T-helper 2 cell treated with Interferon-gamma antibody and Interleukin-4, amounts not matched to agents 5 μg/mL and 100 μg/mL, for 36 hours (primary cell): ENCODE measurements at regions not wholly inside any gene's neighbourhood (a gene's known extent, or its start where the extent isn't known, plus 50 kb on each side); places are given as distances from the start of the nearest gene placed in this dataset.

Experiments used
- DNase-seq: peaks from one replicate; pipeline ENCODE4 v3.0.0; 2021; ENCODE audit warnings: low spot score
- H3K27ac Mint-ChIP-seq: one replicate; pipeline ENCODE4 v1.8.0; 2021; ENCODE audit warnings: mild to moderate bottlenecking, mixed read lengths
- H3K27me3 Mint-ChIP-seq: one replicate; pipeline ENCODE4 v1.8.0; 2021; ENCODE audit warnings: low read depth, mixed read lengths
- H3K36me3 Mint-ChIP-seq: one replicate; pipeline ENCODE4 v1.8.0; 2021; ENCODE audit warnings: low read depth, mixed read lengths
- H3K4me1 Mint-ChIP-seq: one replicate; pipeline ENCODE4 v1.8.0; 2021; ENCODE audit warnings: low read depth, mixed read lengths
- H3K4me3 Mint-ChIP-seq: one replicate; pipeline ENCODE4 v1.8.0; 2022; ENCODE audit warnings: mild to moderate bottlenecking, moderate library complexity, mixed read lengths
- H3K9me3 Mint-ChIP-seq: one replicate; pipeline ENCODE4 v1.8.0; 2021; ENCODE audit warnings: mixed read lengths

DNA sequence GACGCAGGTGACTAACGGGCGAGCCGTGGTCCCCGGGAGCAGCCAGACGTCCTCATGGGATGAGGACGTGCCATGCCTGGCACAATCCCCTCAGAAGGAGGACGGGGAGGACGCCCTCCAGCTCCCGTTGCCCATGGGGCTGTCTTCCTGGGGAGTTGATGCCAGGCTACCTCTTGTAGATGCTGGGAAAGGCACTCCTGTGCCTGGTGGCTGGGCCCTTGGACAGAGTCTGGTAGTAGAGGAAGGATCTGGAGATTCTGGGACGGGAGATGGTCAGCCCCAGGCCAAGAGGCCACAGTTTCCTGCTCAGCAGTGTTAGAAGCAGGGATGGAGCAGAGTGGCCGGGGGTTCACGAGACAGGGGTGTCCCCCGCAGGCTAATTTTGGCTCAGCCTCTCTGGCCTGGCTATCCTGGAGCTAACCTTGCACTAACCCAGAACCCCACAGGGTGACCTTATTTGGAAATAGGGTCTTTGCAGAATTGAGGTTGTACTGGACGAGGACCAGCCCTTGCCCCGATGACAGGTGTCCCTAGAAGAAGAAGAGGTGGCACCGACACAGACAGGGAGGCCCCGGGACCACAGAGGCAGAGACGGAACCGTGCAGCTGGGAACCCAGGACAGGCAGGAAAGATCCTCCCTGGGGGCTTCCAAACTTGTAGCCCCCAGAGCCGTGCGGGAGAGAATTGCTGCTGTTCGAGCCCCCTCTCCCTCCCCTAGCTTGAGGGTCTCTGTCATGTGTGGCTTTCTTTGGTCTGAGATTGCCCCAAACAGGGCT, 50.1 kb upstream of the ADRA2C start:
- no peak for DNase-seq
- Mint-ChIP-seq H3K4me1 (no peaks in the 10 kb centered on the region), H3K27me3 (no peaks in the 10 kb centered on the region), H3K27ac (no peak overlapping the region), H3K4me3 (no peak overlapping the region), H3K9me3 (peaks cover 12% of the 10 kb centered on the region), H3K36me3 (no peaks in the 10 kb centered on the region)

DNA sequence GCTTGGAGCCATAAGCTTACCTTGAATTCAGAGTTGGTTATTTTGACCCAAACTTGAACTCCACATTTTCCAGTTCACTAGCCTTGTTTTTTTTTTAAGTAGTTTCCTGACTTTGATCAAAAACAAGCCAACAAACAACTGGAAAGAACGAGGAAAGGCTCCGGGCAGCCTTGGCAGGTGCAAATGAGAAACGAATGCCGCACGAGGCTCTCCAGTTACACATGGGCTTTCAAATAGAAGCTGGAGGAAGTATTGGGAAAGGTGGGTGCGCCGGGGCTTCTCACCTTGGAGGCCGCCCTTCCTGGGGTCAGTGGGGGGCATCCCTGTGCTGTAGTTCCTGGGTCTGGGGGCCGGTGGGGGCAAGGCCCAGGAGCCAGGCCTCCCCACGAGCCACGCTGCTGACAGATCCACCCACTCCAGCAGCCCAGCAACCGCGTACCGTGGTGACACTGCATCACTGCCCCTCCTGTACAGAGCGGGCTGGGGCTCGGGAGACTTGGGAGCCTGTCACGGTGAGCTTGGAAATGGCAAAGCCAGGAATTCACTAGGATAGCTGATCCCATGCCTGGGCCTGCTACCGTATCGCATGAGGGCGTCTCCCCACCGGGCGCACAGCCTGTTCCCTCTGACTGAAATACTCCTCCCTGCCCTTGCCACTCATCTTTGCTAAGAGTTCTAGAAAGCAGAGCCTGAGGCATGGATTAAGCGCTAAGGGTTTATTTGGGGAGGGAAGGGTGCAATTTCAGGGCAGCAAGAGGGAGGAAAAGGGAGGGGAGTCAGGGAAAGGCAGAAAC, 50.9 kb upstream of the ADRA2C start:
- Mint-ChIP-seq H3K27ac (no peak overlapping the region), H3K4me1 (no peaks in the 10 kb centered on the region), H3K27me3 (no peaks in the 10 kb centered on the region), H3K4me3 (no peak overlapping the region), H3K36me3 (no peaks in the 10 kb centered on the region), H3K9me3 (peaks cover 12% of the 10 kb centered on the region)
- DNase-seq, result no peak

DNA sequence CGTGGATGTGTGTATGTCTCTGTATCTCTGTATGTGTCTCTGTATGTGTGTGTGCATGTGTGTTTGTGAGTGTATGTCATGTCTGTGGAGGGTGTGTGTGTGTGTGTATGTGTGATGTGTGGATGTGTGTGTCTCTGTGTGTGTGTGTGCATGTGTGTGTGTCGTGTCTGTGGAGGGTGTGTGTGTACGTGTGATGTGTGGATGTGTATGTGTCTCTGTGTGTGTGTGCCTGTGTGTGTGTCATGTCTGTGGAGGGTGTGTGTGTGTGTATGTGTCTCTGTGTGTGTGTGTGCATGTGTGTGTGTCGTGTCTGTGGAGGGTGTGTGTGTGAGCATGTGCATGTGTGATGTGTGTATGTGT, 51.6 kb upstream of the ADRA2C start:
- Mint-ChIP-seq H3K36me3 (no peaks in the 10 kb centered on the region), H3K27ac (no peak overlapping the region), H3K4me1 (no peaks in the 10 kb centered on the region), H3K9me3 (peaks cover 12% of the 10 kb centered on the region), H3K27me3 (no peaks in the 10 kb centered on the region), H3K4me3 (no peak overlapping the region)
- no peak for DNase-seq

DNA sequence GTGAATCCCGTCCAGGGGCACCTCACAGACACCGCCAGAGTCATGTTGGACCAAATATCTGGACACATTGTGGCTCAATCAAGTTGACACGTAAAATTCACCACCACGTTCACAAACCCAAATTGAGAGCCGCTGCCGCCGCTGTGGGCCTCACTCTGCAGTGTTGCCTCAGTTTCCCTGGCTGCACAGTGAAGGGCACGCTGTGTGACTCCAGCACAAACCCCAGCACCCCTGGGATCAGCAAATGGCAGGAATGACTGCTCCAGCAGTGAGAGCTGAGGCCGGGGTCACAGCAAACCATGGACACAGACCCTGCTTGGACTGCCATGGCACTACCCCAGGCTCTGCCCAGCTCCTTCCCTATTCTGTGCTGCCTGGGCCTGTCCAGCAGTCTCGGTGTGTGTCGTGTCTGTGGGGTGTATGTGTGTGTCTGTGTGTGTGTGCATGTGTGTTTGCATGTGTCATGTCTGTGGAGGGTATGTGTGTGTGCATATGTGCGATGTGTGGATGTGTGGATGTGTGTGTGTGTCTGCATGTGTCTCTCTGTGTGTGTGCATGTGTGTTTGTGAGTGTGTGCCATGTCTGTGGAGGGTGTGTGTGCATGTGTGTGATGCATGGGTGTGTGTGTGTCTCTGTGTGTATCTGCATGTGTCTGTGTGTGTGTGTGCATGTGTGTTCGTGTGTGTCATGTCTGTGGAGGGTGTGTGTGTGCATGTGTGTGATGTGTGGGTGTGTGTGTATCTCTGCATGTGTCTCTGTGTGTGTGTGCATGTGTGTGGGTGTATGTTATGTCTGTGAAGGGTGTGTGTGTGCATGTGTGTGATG, 52.2 kb upstream of the ADRA2C start:
- Mint-ChIP-seq H3K9me3 (peaks cover 10% of the 10 kb centered on the region), H3K4me3 (no peak overlapping the region), H3K4me1 (no peaks in the 10 kb centered on the region), H3K27me3 (no peaks in the 10 kb centered on the region), H3K27ac (no peak overlapping the region), H3K36me3 (no peaks in the 10 kb centered on the region)
- DNase-seq, result no peak

DNA sequence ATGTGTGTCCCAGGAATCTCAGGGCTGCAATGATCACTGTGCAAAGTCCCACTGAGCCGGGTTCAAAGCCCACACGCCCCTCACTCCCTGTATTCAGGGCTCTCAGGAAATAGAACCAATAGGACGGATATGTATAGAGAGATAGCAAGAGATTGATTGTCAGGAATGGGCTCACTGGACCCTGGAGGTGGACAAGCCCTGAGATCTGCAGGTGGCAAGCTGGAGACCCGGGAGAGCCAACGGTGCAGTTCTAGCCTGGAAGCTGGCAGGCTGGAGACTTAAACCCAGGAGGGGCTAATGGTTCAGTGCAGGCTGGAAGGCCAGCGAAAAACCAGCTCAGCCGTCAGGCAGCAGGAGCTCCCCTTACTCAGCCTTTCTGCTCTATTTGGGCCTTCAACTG, 52.8 kb upstream of the ADRA2C start:
- Mint-ChIP-seq H3K36me3 (no peaks in the 10 kb centered on the region), H3K4me3 (no peak overlapping the region), H3K27me3 (no peaks in the 10 kb centered on the region), H3K4me1 (no peaks in the 10 kb centered on the region), H3K27ac (no peak overlapping the region), H3K9me3 (peaks cover 6% of the 10 kb centered on the region)
- DNase-seq, result no peak

DNA sequence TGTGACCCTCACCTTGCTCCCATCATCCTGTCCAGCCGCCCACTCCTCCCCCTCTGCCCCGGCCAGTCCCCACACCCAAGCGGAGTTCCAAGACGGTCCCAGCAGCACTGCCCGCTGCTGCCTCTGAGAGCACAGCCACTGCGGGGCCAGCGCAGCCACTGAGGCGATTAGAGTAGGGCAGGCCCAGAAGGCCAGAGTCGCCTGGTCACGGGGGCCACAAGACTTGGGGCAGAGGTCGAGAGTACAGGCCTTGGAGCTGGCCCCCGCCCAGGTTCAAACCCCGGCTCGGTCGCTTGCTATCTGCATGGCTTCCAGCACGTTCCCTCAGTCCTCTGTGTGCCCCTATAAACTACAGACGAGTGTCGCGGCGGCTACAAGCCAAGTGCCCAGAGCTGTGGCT, 53.2 kb upstream of the ADRA2C start:
- H3K4me3 Mint-ChIP-seq, result no peak overlapping the region
- H3K36me3 Mint-ChIP-seq, result no peaks in the 10 kb centered on the region
- H3K27me3 Mint-ChIP-seq, result no peaks in the 10 kb centered on the region
- no peak for DNase-seq
- peaks cover 3% of the 10 kb centered on the region for H3K9me3 Mint-ChIP-seq
- H3K4me1 Mint-ChIP-seq, result no peaks in the 10 kb centered on the region
- H3K27ac Mint-ChIP-seq, result no peak overlapping the region

DNA sequence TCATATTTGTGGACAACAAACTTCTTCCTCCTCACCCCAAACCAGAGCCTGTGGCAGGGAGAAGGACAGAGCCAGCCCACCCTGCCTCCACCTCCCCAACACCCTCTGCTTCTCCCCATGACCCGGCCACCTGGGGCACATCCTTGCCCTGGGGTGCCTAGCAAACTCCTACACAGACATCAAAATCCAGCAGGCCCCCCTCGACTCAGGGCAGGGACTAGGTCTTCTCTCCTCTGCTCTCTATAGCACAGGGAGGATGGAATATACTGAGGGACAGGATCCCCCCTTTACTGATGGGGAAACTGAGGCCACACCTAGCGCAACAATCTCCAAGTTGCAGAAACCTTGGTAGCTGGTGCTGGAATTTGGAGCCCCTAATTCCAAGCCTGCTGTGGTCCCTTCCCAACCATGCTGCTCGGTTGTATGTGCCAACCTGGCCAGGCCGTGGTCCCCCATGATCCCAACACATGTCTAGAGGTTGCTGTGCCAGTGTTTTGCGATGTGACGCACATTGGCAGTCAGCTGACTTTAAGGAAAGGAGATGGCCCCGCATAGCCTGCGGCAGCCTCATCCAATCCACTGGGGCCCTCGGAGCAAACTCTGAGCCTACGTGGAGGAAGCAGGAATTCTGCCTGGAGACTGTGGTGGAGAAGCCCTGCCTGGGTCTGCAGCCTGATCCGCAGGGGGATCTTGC, 53.9 kb upstream of the ADRA2C start:
- no peaks in the 10 kb centered on the region for H3K9me3 Mint-ChIP-seq
- no peaks in the 10 kb centered on the region for H3K36me3 Mint-ChIP-seq
- H3K27me3 Mint-ChIP-seq, result no peaks in the 10 kb centered on the region
- no peaks in the 10 kb centered on the region for H3K4me1 Mint-ChIP-seq
- no peak overlapping the region for H3K4me3 Mint-ChIP-seq
- H3K27ac Mint-ChIP-seq, result no peak overlapping the region
- DNase-seq, result no peak

DNA sequence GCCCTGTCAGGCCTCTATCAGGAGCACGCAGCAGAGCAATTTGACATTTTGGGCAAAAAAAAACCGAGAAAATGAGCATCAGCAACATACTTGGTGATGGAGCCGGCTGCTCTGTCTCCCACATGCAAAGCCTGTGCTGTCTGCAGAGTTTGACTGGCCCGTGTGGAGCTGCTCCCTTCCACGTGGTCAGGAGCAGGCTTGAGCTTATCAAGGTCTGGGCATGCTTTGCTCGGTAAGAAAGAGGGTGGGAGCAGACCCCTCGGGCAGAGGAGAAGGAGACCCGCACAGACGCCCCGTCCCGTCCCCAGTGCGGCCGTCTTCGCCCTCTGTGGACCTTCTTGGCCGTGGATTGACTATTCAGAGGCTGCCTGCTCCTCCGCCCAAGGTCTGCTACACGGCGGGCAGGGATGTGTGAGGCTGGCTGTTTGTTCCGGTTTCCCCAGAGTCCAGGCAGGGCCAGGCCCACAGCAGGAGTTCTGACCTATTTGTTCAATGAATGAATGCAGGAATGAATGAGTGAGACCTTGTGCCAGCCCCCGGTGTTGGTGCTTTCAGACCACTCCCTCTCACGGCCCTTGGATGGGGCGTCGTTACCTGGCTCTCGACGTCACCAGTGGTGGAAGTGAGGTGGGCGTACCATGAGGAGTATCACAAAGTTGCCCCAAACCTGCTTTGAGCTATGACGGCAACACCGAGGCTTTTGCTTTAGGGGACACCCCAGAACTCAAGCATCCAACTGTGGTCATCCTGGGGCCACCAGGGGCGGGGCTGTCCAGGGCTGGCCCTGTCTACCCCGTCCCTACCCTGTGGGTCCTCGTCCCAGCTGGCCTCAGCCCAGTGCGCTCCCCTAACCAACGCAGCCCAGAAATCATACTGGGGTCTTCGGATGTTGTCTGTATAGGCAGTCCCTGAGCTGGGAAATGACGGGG, 54.7 kb upstream of the ADRA2C start:
- H3K9me3 Mint-ChIP-seq, result no peaks in the 10 kb centered on the region
- no peak overlapping the region for H3K4me3 Mint-ChIP-seq
- no peak for DNase-seq
- no peak overlapping the region for H3K27ac Mint-ChIP-seq
- no peaks in the 10 kb centered on the region for H3K36me3 Mint-ChIP-seq
- H3K4me1 Mint-ChIP-seq, result no peaks in the 10 kb centered on the region
- no peaks in the 10 kb centered on the region for H3K27me3 Mint-ChIP-seq

DNA sequence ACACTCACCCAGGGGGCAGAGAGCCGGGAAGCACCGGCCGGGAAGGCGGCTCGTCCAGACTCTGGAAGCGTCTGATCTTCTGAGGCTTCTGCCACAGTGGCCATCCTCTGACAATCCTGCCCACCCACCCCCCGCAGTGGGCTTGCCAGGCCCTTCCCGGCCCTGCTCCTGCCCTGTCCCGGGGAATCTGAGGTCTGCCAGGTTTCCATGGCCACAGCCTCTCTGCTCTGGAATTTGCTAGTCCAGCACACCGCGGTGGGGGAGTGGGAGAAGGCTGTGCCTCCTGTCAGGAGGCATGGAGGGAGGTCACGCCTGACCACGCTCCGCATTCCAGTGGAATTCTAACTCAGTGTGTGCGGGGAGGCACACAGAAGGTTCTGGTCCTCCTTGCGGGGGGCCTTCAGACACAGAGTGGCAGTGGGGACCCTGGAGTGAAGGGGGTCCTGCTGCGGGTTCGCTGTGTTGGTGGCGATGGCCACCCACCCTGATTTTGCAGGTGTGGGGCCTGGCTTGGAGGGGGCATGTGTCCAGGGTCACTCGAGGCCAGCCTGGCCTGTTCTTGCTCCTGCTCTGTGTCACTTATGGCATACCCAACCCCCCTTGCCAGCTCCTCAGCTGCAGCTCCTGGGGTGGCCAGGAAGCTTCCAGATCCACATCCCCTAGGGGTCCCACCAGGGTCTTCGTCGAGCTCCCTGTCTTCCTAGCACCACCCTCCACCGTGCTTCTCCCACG, 55.6 kb upstream of the ADRA2C start:
- no peak overlapping the region for H3K4me3 Mint-ChIP-seq
- H3K27ac Mint-ChIP-seq, result no peak overlapping the region
- no peaks in the 10 kb centered on the region for H3K27me3 Mint-ChIP-seq
- no peaks in the 10 kb centered on the region for H3K4me1 Mint-ChIP-seq
- H3K36me3 Mint-ChIP-seq, result no peaks in the 10 kb centered on the region
- H3K9me3 Mint-ChIP-seq, result no peaks in the 10 kb centered on the region
- no peak for DNase-seq

DNA sequence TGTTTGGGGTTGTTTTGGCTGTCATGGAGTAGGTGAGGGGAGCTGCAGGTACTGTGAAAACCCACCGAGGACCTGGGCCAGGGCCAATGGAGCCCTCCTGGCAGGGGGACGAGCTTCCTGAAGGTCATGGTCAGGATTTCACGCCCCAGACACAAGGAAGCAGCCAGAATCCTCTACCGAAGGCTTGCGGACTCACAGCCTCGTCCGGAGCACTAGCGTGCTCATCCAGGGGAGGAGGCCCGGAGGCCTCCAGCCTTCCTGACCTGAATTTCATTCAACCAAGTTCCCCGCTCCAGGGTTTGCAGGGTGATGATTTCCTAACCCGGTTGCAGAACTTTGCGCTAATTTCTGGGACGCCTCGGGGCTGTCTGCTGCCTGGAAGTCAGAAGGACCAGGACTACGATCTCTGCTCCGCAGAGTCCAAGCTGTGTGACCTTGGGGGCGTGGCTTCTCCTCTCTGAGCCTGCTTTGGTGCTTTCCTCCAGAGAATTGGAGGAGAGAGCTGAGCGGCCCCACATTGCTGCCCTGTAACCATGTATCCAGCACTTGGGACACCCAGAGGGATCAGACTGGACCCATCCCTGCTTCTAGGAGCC, 56.2 kb upstream of the ADRA2C start:
- no peaks in the 10 kb centered on the region for H3K27me3 Mint-ChIP-seq
- no peaks in the 10 kb centered on the region for H3K9me3 Mint-ChIP-seq
- no peaks in the 10 kb centered on the region for H3K36me3 Mint-ChIP-seq
- no peaks in the 10 kb centered on the region for H3K4me1 Mint-ChIP-seq
- no peak overlapping the region for H3K4me3 Mint-ChIP-seq
- no peak for DNase-seq
- no peak overlapping the region for H3K27ac Mint-ChIP-seq

DNA sequence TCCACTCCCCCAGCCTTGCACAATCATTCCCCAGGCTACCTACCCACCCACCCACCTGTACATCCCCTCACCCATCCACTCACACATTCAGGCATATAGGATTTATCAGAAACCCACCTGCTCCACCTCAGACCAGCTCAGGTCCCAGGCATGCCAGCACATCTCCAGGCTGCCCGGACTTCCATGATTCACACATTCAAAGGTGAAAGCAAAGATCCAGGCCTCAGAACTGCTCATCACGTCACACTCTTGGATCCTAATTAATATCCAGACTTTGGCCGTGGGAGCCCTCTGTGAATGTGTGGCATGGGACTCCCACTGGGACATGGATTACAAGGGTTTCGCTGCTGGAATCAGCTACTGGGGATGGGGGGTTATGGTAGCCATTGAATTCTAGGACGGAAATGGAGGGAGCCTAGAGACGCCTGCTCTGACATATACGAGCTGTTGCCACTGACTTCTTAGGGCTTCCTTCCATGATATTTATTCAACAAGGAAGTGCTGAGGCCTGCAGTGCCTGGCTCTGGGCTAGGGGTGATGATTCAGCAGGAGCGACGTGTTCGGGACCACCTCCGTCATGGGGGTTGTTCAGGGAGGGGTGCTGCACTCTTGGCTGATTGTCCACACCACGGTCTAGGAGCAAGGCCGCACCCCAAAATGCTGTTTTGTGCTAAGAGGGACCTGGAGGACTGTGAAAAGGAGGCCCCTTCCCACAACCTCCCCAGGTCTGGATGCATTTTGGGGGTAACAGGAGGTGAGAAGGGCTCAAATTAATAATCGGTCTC, 56.9 kb upstream of the ADRA2C start:
- H3K27ac Mint-ChIP-seq, result no peak overlapping the region
- DNase-seq, result no peak
- no peak overlapping the region for H3K4me3 Mint-ChIP-seq
- H3K9me3 Mint-ChIP-seq, result no peaks in the 10 kb centered on the region
- H3K27me3 Mint-ChIP-seq, result no peaks in the 10 kb centered on the region
- no peaks in the 10 kb centered on the region for H3K36me3 Mint-ChIP-seq
- H3K4me1 Mint-ChIP-seq, result no peaks in the 10 kb centered on the region

DNA sequence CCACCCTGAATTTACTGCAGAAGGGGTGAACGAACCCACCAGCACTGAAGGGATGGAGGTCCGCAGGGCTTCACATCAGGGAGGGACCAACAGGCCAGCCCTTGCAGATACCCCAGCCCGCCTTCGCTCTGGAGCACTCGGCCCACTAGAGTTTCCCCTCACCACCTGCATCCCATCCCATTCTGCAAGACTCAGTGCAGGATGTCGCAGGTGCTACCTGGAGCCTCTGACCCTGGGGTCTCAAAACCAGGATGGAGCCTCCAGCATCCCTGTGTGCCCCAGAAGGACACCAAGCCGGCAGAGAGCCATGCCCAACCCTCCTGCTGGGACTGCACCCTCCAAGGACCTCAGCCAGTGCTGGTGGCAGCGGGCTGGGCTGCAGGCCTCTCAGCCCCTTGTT, 57.6 kb upstream of the ADRA2C start:
- no peak for DNase-seq
- H3K36me3 Mint-ChIP-seq, result no peaks in the 10 kb centered on the region
- no peak overlapping the region for H3K4me3 Mint-ChIP-seq

More for the DNA sequence above, 57.6 kb upstream of the ADRA2C start:
- peaks cover 2% of the 10 kb centered on the region for H3K27me3 Mint-ChIP-seq
- H3K9me3 Mint-ChIP-seq, result no peaks in the 10 kb centered on the region
- no peak overlapping the region for H3K27ac Mint-ChIP-seq
- H3K4me1 Mint-ChIP-seq, result no peaks in the 10 kb centered on the region
